Motor neuron (in vitro differentiated cells): ENCODE measurements at regions not wholly inside any gene's neighbourhood (a gene's known extent, or its start where the extent isn't known, plus 50 kb on each side); places are given as distances from the start of the nearest gene placed in this dataset.

Source experiments
- ATAC-seq, 8 experiments: fragments of 200-7000 bp; cut with Tn5 transposase; replicated peaks in 6 of 8; 2 replicates each; pipeline ENCODE4 v1.8.0; 2021; ENCODE audit warnings: mild to moderate bottlenecking in 8 of 8, moderate library complexity in 8 of 8
- H3K27ac ChIP-seq, 2 donors: fragments of 250-450 bp; sonication (Bioruptor Pico); 2 replicates each; pipeline ENCODE4 v1.9.0; 2021; ENCODE audit warnings: antibody characterized with exemption in 2 of 2, mild to moderate bottlenecking in 2 of 2, moderate library complexity in 1 of 2
- H3K4me1 ChIP-seq, 2 donors: fragments of 250-450 bp; sonication (Bioruptor Pico); replicated peaks in 1 of 2; 2 replicates each; pipeline ENCODE4 v1.6.1; 2021; ENCODE audit warnings: antibody characterized with exemption in 2 of 2, mild to moderate bottlenecking in 2 of 2, moderate library complexity in 1 of 2
- H3K4me3 ChIP-seq, 5 donors: fragments of 250-450 bp; sonication (Bioruptor Pico); 2 replicates each; pipeline ENCODE4 v1.9.0; 2021; ENCODE audit warnings: antibody characterized with exemption in 5 of 5, mild to moderate bottlenecking in 5 of 5, moderate library complexity in 4 of 5
- WGBS, 10 experiments: fragments of 450-650 bp; shearing (Covaris generic); methylation state at CpG; one replicate each; pipeline ENCODE4 v1.0.0; 2022; 5-methylcytosine and 5-hydroxymethylcytosine counted together
- in situ Hi-C, 9 experiments: fragments of 400-800 bp; cut with MboI; loops; one replicate each; pipeline ENCODE4 v1.15.0; 2021; ENCODE audit warnings: low sequenced_read_pairs in 9 of 9, low pct_unique_long_range_greater_than_20kb in 2 of 9; ENCODE audit not compliant: unreplicated experiment in 9 of 9

DNA sequence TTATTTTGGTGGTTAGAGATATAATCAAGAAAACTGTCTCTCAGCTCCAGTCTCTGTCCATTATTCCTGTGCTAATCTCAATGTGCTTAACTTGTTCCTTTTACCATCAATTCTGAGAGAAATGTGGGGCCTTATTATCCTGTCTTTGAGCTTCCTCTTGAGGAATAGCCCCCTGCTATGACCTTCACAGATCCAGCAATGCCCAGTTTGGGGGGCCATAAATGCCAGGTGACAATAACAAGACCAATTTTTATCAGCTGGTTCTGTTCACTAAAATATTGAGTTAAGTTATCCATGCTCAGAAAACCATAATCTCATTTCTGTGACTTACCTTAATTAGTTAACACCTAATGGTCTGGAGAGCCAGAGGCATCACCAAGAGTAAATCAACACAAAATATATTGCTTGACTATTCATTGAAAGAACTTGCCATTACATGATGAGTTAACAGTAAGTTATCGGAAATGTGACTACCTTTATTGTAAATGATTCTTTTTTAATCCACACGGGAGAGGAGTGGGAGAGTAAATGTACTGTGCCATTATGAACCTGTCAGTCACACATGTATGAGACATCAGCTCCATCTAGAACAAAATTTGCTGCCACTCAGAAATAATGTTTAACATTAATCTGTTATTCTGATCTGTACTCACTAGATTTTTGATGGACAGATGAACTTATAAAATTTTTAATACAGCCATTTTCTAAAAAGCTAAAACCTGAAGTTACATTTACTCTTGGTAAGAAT lies 149.7 kb downstream of the ID4 start:
- 11 to 100% (median 70%) methylated on average over 1 to 2 of the region's 2 CpGs; no CpG with 5 or more reads in 1 of the 10 experiments for WGBS, 10 experiments
- in situ Hi-C loops = no loop called here
- H3K27ac ChIP-seq = no peak overlapping the region
- no peak for ATAC-seq
- no peak overlapping the region for H3K4me3 ChIP-seq
- H3K4me1 ChIP-seq = peaks cover 0 to 5% of the 10 kb centered on the region in 2 donors

DNA sequence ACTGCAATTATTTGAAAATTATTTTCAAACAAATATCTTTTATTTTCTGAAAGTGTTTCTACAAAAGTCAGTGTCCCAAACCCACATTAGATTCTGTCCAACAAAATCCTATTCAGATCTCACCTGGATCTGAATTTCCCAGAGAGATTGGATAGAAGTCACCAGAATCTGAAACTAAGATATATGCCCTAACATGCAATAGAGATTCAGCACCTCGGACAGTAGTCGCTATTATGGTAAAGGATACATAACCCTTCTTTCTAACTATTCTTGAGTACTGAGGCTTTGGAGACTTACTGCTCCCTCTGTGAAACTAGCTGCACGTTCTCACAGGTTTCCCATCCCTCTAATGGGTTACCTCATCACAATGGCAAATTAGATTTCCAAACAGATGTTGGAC lies 151.4 kb downstream of the ID4 start:
- Histone ChIP-seq H3K4me1 (peaks cover 0 to 7% of the 10 kb centered on the region in 2 donors), H3K27ac (no peak overlapping the region), H3K4me3 (no peak overlapping the region)
- peak in 2 of 8 experiments; percentile 24 to 36 for ATAC-seq
- WGBS, 10 experiments = 0 to 50% (median 7%) methylated on average over 1 to 3 of the region's 3 CpGs; no CpG with 5 or more reads in 2 of the 10 experiments
- in situ Hi-C loops = no loop called here

DNA sequence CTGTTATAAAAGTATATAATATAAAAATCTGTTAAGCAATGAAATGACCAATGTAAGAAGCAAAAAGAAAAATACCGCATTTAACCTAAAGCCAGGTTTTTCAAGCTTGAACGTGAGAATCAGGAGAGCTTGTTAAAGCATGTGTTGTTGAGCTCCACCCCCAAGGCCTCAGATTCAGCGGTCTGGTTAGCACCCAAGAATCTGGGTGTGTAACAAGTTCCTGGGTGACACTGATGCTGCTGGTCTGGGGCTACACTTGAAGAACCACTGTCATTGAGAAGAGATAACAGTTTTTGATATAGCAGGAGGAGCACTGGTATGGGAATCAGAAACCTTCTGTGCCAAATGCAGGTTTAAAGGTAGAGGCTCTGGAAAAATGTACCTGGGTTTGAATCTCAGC lies 154.0 kb downstream of the ID4 start:
- 8 to 100% (median 75%) methylated on average over 1 to 3 of the region's 3 CpGs for WGBS, 10 experiments
- Histone ChIP-seq H3K27ac (no peak overlapping the region), H3K4me1 (peaks cover 0 to 9% of the 10 kb centered on the region in 2 donors), H3K4me3 (no peak overlapping the region)
- no peak for ATAC-seq
- in situ Hi-C loops = no loop called here

DNA sequence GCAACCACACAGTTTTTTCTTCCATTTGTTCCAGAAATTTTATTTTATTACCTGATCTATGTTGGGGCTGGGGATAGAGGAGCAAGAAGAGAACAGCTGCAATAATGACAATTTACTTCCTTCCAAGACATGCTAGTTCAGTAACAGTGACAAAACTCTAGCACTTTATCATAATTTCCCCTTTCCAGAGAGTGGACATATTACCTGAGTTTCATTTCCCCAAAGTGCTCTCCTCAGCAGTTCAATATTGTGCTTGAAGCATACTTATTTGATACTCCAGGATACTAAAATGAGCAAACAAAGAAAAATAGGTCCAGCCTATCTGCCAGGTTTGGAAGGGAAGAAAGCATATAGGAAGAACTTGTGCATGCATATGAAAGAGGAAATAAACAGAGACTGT lies 157.7 kb downstream of the ID4 start:
- ATAC-seq = no peak
- Histone ChIP-seq H3K4me1 (peaks cover 0 to 9% of the 10 kb centered on the region in 2 donors), H3K4me3 (no peak overlapping the region), H3K27ac (no peak overlapping the region)
- in situ Hi-C loops = no loop called here

DNA sequence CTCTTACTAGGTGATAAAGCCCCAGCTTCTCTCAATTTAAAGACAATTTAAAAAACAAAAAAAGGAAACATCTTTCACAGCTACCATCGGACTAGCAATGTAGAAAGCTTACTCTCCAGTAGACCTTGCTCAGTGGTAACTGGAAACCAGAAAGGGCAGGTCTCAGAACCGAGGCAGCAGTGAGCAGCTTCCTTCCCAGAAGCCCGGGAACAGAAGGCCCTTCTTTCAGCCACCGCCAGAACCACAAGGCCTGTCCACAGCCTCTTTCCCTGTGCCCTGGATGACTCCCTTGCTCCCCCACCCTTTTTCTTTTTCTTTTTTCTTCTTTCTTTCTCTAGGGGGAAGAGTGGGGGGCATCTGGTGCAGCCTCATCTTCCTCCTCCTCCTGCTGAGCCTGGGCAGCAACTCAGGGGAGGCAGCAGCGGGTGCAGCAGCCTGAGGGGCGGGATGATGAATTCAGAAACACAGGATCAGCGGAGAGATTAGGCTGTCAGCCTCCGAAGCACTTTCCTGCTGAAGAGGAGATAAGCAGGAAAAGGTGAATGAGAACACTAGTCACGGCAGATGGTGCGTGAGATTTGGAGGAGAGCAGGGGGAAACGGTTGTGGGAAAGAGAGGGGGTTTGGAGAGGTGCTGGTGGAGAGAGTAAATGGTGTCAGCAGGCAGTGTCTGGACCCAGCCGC lies 158.5 kb downstream of the ID4 start:
- in situ Hi-C loops = no loop called here
- Histone ChIP-seq H3K4me1 (peaks cover 0 to 9% of the 10 kb centered on the region in 2 donors), H3K27ac (no peak overlapping the region), H3K4me3 (no peak overlapping the region)
- no peak for ATAC-seq
- 0 to 93% (median 47%) methylated on average over 1 to 7 of the region's 12 CpGs; no CpG with 5 or more reads in 2 of the 10 experiments for WGBS, 10 experiments

DNA sequence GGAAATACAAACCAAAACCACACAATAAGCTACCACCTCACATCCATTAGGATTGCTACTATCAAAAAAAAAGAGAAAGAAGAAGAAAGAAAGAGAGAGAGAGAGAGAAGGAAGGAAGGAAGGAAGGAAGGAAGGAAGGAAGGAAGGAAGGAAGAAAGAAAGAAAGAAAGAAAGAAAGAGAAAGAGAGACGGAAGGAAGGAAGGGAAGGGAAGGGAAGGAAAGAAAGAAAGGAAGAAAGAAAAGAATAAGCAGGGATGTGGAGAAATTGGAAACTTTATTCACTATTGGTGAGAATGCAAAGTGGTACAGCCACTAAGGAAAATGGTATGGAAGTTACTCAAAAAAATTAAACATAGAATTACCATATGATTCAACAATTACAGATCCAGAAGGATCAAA lies 159.9 kb downstream of the ID4 start:
- ATAC-seq = no peak
- in situ Hi-C loops = no loop called here
- Histone ChIP-seq H3K4me1 (peaks cover 0 to 9% of the 10 kb centered on the region in 2 donors), H3K4me3 (no peak overlapping the region), H3K27ac (no peak overlapping the region)
- WGBS, 10 experiments = 33 to 100% (median 96%) methylated on average over 1 of the region's 1 CpG; no CpG with 5 or more reads in 3 of the 10 experiments

DNA sequence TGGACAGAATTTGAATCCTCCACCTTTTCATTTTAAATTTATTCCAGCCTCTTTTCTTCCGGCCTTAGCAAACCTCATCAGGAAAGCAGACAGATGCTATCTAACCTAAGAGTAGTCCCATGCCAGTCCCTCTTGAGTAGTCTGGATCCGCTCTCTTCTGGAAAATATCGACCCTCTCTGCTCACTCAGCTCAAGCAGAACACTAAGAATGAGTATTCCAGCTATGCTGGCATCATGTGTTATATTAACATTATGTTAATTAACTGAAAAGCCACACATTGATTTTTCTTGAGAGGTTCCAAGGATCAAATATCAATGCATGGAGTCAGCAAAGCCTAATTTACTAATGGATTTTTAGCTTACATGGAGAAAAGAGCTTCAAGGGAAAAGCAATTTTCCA lies 161.4 kb downstream of the ID4 start:
- WGBS, 10 experiments = 17 to 100% (median 88%) methylated on average over 1 to 3 of the region's 3 CpGs; no CpG with 5 or more reads in 1 of the 10 experiments
- Histone ChIP-seq H3K4me1 (peaks cover 0 to 3% of the 10 kb centered on the region in 2 donors), H3K27ac (peak overlapping the region in 1 of 2 donors; percentile 26), H3K4me3 (no peak overlapping the region)
- in situ Hi-C loops = no loop called here
- ATAC-seq = peak in 6 of 8 experiments; percentile 32 to 74 (median 36)

DNA sequence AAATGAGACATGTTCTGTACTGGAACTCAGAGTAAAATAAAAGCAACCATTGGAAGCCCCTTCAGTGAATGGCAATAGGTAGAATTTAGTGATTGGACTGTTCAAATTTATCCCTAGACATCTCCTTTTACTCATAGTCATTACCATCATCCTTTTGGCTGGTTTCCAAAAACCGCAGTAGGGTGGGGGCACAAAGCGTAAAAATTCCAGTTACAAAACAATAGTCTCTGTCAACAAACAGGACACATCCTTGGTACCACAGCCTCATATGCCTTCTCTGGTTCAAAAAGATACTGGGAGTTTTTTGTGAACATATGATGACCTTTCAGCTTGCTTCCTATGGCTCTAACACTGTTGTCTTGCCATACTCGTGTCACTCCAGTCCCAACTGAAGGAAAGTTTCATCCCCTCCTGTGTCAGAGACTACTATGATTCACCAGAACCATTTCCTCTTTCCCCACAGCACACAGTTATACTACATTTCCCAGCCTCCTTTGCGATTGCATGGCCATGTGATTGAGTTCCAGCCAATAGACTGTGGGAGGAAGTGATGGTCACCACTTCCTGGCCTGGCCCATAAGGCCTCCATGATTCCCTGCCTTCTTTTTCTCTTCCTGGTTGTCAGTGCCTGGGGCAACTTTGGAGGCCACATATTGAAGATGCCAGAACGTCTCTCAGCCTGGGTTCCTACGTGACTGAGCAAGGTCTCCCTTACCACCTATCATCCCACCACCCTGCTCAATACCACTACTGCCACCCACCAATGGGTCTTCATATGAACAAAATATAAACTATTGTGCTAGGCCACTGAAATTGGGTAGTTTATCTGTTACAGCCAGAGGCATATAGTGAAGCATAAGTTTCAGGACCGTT lies 162.4 kb downstream of the ID4 start:
- Histone ChIP-seq H3K4me1 (peaks cover 0 to 3% of the 10 kb centered on the region in 2 donors), H3K27ac (no peak overlapping the region), H3K4me3 (no peak overlapping the region)
- in situ Hi-C loops = no loop called here
- ATAC-seq = peak in 7 of 8 experiments; percentile 22 to 92 (median 53)
- WGBS, 10 experiments = 0 to 67% (median 53%) methylated on average over 2 to 5 of the region's 7 CpGs

DNA sequence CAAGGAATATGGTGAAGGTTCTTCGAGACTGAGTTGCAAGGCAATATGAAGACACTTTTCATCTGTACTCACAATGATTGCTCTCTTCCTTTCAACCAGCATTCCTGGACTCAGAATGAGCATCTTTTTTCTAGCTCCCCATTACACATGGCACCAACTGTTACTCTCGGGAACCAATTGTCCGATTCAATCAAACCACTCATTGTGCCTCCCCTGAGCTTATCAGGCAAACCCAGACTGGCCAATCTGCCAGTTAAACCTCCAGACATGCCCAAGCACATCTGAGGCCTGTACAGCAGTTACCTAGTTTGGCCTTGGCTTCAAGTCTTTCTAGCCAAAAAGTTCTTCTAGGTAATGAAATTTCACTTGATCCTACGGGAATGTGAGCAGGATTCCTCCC lies 164.1 kb downstream of the ID4 start:
- Histone ChIP-seq H3K27ac (no peak overlapping the region), H3K4me1 (no peaks in the 10 kb centered on the region), H3K4me3 (no peak overlapping the region)
- WGBS, 10 experiments = 0 to 100% (median 64%) methylated on average over 1 to 3 of the region's 4 CpGs; no CpG with 5 or more reads in 2 of the 10 experiments
- no peak for ATAC-seq
- in situ Hi-C loops = no loop called here

DNA sequence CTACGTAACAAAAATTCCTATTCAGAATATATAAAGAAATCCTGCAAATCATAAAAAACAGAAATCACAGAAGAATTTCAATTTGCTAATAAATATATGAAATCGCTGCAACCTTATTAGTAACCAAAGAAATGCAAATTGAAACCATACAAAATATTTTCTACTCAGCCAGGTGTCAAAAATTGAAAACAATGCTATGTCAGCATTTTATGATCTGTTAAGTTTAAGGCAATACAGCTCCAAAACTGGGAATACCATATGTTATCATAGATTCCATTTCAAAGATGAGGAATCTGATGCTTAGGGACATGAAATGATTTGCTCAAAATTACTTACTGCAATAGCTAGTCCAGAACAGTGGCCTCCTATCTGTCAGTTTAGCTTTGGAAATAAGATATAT lies 168.9 kb downstream of the ID4 start:
- no peaks in the 10 kb centered on the region for H3K4me1 ChIP-seq
- WGBS, 10 experiments = 12 to 100% (median 92%) methylated on average over 1 to 2 of the region's 2 CpGs
- in situ Hi-C loops = no loop called here
- H3K27ac ChIP-seq = no peak overlapping the region
- no peak for ATAC-seq
- H3K4me3 ChIP-seq = no peak overlapping the region

DNA sequence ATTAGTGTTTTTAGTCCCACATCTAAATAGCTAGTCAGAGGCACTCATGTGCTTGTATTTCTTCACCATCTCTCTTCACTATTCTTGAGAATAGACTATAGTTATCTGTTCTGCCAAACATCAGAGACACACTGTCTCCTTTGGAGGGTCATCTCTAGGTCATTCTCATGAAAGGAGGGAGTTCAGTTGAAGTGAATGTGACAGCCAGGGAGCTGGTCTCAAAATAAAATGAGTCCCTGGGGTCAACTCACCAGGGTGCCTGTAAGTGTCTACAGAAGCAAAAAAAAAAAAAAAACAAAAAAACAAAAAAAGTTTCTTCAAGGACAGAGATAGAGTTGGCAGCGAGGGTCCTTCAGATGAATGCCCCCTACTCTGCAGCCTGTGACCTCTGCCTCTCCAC lies 171.0 kb downstream of the ID4 start:
- Histone ChIP-seq H3K4me3 (no peak overlapping the region), H3K4me1 (peaks cover 0 to 1% of the 10 kb centered on the region in 2 donors), H3K27ac (no peak overlapping the region)
- 0 to 80% (median 17%) methylated on average over 1 of the region's 1 CpG; no CpG with 5 or more reads in 4 of the 10 experiments for WGBS, 10 experiments
- in situ Hi-C loops = no loop called here
- ATAC-seq = no peak

DNA sequence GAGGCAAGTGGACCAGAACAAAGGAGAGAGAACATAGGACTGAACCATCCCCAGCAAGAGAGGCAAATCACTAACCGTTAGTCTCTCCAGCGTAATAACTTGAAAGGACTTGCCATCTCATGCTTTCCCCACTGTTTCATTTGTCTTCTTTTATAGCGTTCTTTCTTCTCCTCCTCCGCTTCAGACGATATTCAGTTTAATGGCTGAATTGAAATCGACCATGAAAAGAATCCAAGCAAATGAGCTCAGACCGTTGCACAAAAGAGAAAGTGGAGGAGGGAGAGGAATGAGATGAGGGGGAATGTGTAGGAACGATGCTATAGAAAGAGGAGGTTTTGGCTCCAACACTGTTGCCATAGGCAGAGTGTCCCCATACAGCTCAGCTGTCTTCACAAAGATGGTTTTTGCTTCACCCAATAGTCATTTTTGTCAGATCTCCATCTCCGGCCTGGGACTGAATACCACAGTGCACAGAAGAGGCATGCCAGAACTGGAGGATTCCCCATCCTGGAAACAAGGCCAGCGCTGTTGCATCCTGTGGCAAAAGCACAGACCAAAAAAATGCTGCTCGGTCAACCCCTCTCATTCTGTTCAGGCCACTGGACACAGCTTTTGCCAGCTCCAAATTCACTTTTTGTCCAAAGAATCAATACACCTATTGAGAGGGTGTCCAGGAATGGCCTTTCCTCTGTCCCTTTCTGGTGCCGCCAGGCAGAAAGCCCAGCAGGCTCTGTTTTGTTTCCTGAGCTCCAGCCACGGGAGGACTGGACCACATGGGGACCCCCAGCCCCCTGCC lies 176.1 kb downstream of the ID4 start:
- peaks cover 0 to 3% of the 10 kb centered on the region in 2 donors for H3K4me1 ChIP-seq
- no peak overlapping the region for H3K27ac ChIP-seq
- no peak for ATAC-seq
- H3K4me3 ChIP-seq = no peak overlapping the region
- in situ Hi-C loops = no loop called here
- 36 to 86% (median 54%) methylated on average over 3 to 12 of the region's 13 CpGs for WGBS, 10 experiments
